Endothelial cell of umbilical vein (primary cell): ENCODE measurements at regions not wholly inside any gene's neighbourhood (a gene's known extent, or its start where the extent isn't known, plus 50 kb on each side); places are given as distances from the start of the nearest gene placed in this dataset.

Experiments
- BruUV-seq: library from RNA; stranded (reverse); fragments of 400-500 nt; replicated peaks from 2 replicates; lab custom pipeline; 2021; lab: Mats Ljungman, UMichigan
- CTCF ChIA-PET: fragments of 300-600, 350-600 bp; sonication (Branson Sonifier 250); formaldehyde crosslinking; loops from one replicate; lab custom pipeline; 2021; ENCODE audit warnings: antibody characterized with exemption, inconsistent platforms; lab: Charles Lee
- POLR2A ChIA-PET: fragments of 300-600, 350-600 bp; sonication (Branson Sonifier 250); formaldehyde crosslinking; loops from one replicate; lab custom pipeline; 2021; ENCODE audit warnings: antibody characterized with exemption, inconsistent platforms; lab: Charles Lee
- DNase-seq: peaks from one replicate; pipeline ENCODE4 v3.0.0-alpha.2; 2011; ENCODE audit warnings: low read depth, low spot score
- FAIRE-seq: peaks from 2 replicates; lab custom pipeline; 2011; peaks lifted over from hg19 to GRCh38; lab: Jason Lieb, UNC
- H2AFZ ChIP-seq: 2 replicates; pipeline ENCODE4 v1.6.0; 2012; ENCODE audit warnings: low read depth, low read length, control low read depth, inconsistent platforms
- H3K27ac ChIP-seq: 2 replicates; pipeline ENCODE4 v1.5.1; 2011; ENCODE audit warnings: low read depth, mild to moderate bottlenecking, control low read depth, low read length, moderate library complexity; ENCODE audit not compliant: insufficient read depth
- H3K27me3 ChIP-seq, 2 experiments: 2 replicates each; pipeline versions ENCODE4 v1.6.0 to v1.6.1; 2011; ENCODE audit warnings: low read length in 2 of 2, mixed read lengths in 1 of 2; ENCODE audit not compliant: control insufficient read depth in 2 of 2, insufficient read depth in 2 of 2
- H3K36me3 ChIP-seq, 2 experiments: 2 replicates in 1 of 2; 3 replicates in 1 of 2; pipeline ENCODE4 v1.5.1; 2011; ENCODE audit warnings: low read length in 2 of 2, mild to moderate bottlenecking in 1 of 2, moderate library complexity in 1 of 2; ENCODE audit not compliant: control insufficient read depth in 2 of 2, insufficient read depth in 2 of 2; ENCODE audit errors: extremely low read depth in 1 of 2
- H3K4me1 ChIP-seq: 3 replicates; pipeline ENCODE4 v1.5.1; 2011; ENCODE audit warnings: mild to moderate bottlenecking, low read length; ENCODE audit not compliant: control insufficient read depth, insufficient read depth; ENCODE audit errors: extremely low read depth
- H3K4me2 ChIP-seq: 2 replicates; pipeline ENCODE4 v1.6.1; 2011; ENCODE audit warnings: low read length, control low read depth, mixed read lengths; ENCODE audit not compliant: insufficient read depth
- H3K4me3 ChIP-seq, 3 experiments: fragments of 200-600 bp in 1 of 3; sonication (generic), shearing (Covaris generic) in 1 of 3; replicated peaks in 1 of 3; 2 replicates each; pipeline ENCODE4 v1.5.1; 2011 to 2016; ENCODE audit warnings: control low read depth in 3 of 3, low read length in 3 of 3, mild to moderate bottlenecking in 2 of 3, inconsistent platforms in 1 of 3, low read depth in 1 of 3, moderate library complexity in 1 of 3; ENCODE audit not compliant: insufficient read depth in 1 of 3
- H3K79me2 ChIP-seq: 2 replicates; pipeline ENCODE4 v1.6.0; 2012; ENCODE audit warnings: low read length, inconsistent platforms; ENCODE audit not compliant: control insufficient read depth, insufficient read depth
- H3K9ac ChIP-seq: replicated peaks from 2 replicates; pipeline ENCODE3; 2011; ENCODE audit warnings: low read length, control low read depth; ENCODE audit not compliant: insufficient read depth; ENCODE audit errors: extremely low read depth
- H3K9me1 ChIP-seq: replicated peaks from 3 replicates; pipeline ENCODE4 v1.6.0; 2011; ENCODE audit warnings: mild to moderate bottlenecking, low read length; ENCODE audit not compliant: control insufficient read depth, insufficient read depth; ENCODE audit errors: extremely low read depth
- H3K9me3 ChIP-seq: replicated peaks from 2 replicates; pipeline ENCODE4 v1.5.1; 2012; ENCODE audit warnings: low read length, inconsistent platforms; ENCODE audit not compliant: control insufficient read depth, insufficient read depth
- H4K20me1 ChIP-seq: replicated peaks from 2 replicates; pipeline ENCODE3; 2011; ENCODE audit warnings: mild to moderate bottlenecking, low read length; ENCODE audit not compliant: control insufficient read depth, insufficient read depth; ENCODE audit errors: extremely low read depth
- EZH2 ChIP-seq: IDR thresholded peaks from 2 replicates; pipeline ENCODE4 v1.6.1; 2012; ENCODE audit warnings: borderline replicate concordance, low read depth, mild to moderate bottlenecking, moderate library complexity, low read length, inconsistent platforms; ENCODE audit not compliant: severe bottlenecking
- FOS ChIP-seq: IDR thresholded peaks from 2 replicates; pipeline ENCODE4 v1.6.1; 2011; ENCODE audit warnings: mild to moderate bottlenecking, low read length, moderate library complexity, borderline replicate concordance; ENCODE audit not compliant: insufficient read depth
- GATA2 ChIP-seq: IDR thresholded peaks from 2 replicates; pipeline ENCODE4 v1.7.0; 2011; ENCODE audit warnings: low read depth, mild to moderate bottlenecking, moderate library complexity, mixed read lengths, low read length; ENCODE audit not compliant: insufficient read length, insufficient read depth
- JUN ChIP-seq: IDR thresholded peaks from 2 replicates; pipeline ENCODE4 v1.6.1; 2011; ENCODE audit warnings: borderline replicate concordance, low read depth; ENCODE audit not compliant: insufficient read length, insufficient read depth
- MYC ChIP-seq: IDR thresholded peaks from one replicate; pipeline ENCODE4 v1.6.1; 2011; ENCODE audit warnings: mild to moderate bottlenecking, low read depth, low read length
- POLR2A ChIP-seq: IDR thresholded peaks from 2 replicates; pipeline ENCODE4 v1.6.1; 2012; ENCODE audit warnings: low read depth, mild to moderate bottlenecking, control low read depth, low read length
- POLR2AphosphoS5 ChIP-seq: IDR thresholded peaks from 2 replicates; pipeline ENCODE4 v1.6.1; 2012; ENCODE audit warnings: low read depth, mild to moderate bottlenecking, control low read depth, low read length, moderate library complexity; ENCODE audit not compliant: insufficient read depth
- dilution Hi-C: fragments of 300-500 bp; cut with MboI; formaldehyde crosslinking; loops from one replicate; pipeline ENCODE4 v1.15.0; 2019; ENCODE audit warnings: low sequenced_read_pairs; ENCODE audit not compliant: extremely low pct_ligation_motif_present
- intact Hi-C: fragments of 100-400 bp; cut with micrococcal nuclease; formaldehyde crosslinking; loops from one replicate; pipeline ENCODE4 v1.10.0; 2022
- TF ChIP-seq, protein P1 (sequence below), 2 donors: IDR thresholded peaks; 1 replicate in 1 of 2; 2 replicates in 1 of 2; pipeline ENCODE4 v1.5.1; 2011; ENCODE audit warnings: low read length in 2 of 2, mild to moderate bottlenecking in 2 of 2, moderate library complexity in 2 of 2, control low read depth in 1 of 2, inconsistent platforms in 1 of 2, low read depth in 1 of 2; ENCODE audit not compliant: insufficient read depth in 1 of 2; ENCODE audit errors: extremely low read depth in 1 of 2
- TF ChIP-seq, protein P2 (sequence below): IDR thresholded peaks from 2 replicates; pipeline ENCODE4 v1.6.1; 2011; ENCODE audit not compliant: insufficient read depth, insufficient read length

DNA sequence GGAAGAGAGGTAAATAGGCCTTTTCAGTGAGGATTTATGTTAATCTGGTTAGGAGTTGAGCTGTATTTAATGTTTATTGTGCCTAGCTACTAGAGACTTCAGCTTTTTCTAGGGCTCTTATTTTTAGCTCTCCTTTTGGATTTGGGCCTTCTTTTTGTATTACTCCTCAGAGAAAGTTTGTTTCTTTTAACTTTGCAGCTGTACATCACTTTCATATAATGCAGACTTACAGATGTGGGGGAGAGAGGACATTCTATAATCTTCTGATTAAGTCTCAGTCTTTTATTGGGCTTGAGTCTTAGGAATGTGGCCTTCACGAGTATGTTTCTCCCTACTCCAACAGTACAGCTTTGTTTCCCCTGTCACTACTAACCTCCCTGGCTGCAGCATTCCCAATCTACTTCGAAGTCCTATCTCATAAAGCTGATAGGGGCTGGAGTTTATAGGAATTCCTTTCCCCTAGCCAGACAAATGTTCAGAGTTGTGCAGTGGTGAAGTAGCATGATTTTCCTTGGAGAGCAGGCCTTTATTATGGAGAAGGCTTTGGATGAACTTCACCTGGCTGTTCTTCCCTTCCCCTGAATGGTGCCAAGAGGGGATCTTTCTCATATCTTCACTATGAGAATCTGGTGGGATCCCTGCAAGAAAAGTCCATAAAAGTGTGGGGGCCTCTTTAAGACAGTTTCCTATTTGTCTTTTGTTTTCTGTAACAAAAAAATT lies 82.2 kb upstream of the CBLB start:
- CTCF ChIA-PET, result interaction anchor here (0.7 kb wide), 1 partner anchor 10 kb away, joined by 3 read pairs; no protein-coding TSS in a partner anchor
- Histone ChIP-seq H3K4me1 (no peaks in the 10 kb centered on the region), H3K36me3 (no peaks in the 10 kb centered on the region), H2AFZ (no peak overlapping the region), H3K79me2 (no peaks in the 10 kb centered on the region), H3K4me2 (no peak overlapping the region), H3K4me3 (no peak overlapping the region), H3K27ac (no peak overlapping the region), H3K27me3 (no peaks in the 10 kb centered on the region), H3K9ac (no peak overlapping the region), H4K20me1 (no peaks in the 10 kb centered on the region), H3K9me3 (no peaks in the 10 kb centered on the region), H3K9me1 (no peaks in the 10 kb centered on the region)
- FAIRE-seq, result no peak
- no TSS peak for BruUV-seq
- dilution Hi-C loops, result no loop called here
- intact Hi-C loops, result no loop called here
- DNase-seq, result no peak
- POLR2A ChIA-PET, result no interaction called here
- TF ChIP-seq FOS (no peak), EZH2 (no peak), POLR2AphosphoS5 (no peak), GATA2 (no peak), MYC (no peak), POLR2A (no peak), JUN (no peak)
- TF ChIP-seq, protein P1, sequence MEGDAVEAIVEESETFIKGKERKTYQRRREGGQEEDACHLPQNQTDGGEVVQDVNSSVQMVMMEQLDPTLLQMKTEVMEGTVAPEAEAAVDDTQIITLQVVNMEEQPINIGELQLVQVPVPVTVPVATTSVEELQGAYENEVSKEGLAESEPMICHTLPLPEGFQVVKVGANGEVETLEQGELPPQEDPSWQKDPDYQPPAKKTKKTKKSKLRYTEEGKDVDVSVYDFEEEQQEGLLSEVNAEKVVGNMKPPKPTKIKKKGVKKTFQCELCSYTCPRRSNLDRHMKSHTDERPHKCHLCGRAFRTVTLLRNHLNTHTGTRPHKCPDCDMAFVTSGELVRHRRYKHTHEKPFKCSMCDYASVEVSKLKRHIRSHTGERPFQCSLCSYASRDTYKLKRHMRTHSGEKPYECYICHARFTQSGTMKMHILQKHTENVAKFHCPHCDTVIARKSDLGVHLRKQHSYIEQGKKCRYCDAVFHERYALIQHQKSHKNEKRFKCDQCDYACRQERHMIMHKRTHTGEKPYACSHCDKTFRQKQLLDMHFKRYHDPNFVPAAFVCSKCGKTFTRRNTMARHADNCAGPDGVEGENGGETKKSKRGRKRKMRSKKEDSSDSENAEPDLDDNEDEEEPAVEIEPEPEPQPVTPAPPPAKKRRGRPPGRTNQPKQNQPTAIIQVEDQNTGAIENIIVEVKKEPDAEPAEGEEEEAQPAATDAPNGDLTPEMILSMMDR (IDR thresholded peaks at IDR 0.05; ENCODE audit: extremely low read depth in 1 of 2, insufficient read depth in 1 of 2, low read depth in 1 of 2, low read length in 2 of 2), result no peak
- TF ChIP-seq, protein P2, sequence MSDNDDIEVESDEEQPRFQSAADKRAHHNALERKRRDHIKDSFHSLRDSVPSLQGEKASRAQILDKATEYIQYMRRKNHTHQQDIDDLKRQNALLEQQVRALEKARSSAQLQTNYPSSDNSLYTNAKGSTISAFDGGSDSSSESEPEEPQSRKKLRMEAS, result no peak
